Activated CD8-positive, alpha-beta T cell treated with anti-CD3 and anti-CD28 coated beads, Interleukin-2, amount 10 ng/mL, durations not matched to agents 7 days and 5 days (primary cell): ENCODE measurements at regions not wholly inside any gene's neighbourhood (a gene's known extent, or its start where the extent isn't known, plus 50 kb on each side); places are given as distances from the start of the nearest gene placed in this dataset.

Source experiments
- ATAC-seq: fragments of 150-1000 bp; cut with Tn5 transposase; one replicate; pipeline ENCODE4 v1.10.0; 2021; ENCODE audit warnings: moderate library complexity
- CTCF ChIA-PET: fragments of 350-600 bp; sonication (Branson Sonifier 250); formaldehyde crosslinking; loops from one replicate; lab custom pipeline; 2021; ENCODE audit warnings: antibody characterized with exemption; lab: Charles Lee
- POLR2A ChIA-PET: fragments of 350-600 bp; sonication (Branson Sonifier 250); formaldehyde crosslinking; loops from one replicate; lab custom pipeline; 2021; ENCODE audit warnings: antibody characterized with exemption; lab: Charles Lee
- DNase-seq: peaks from one replicate; pipeline ENCODE4 v3.0.0-alpha.2; 2020
- H3K27ac Mint-ChIP-seq: one replicate; pipeline ENCODE4 v1.8.0; 2021; ENCODE audit warnings: mild to moderate bottlenecking, mixed read lengths
- H3K27me3 Mint-ChIP-seq: one replicate; pipeline ENCODE4 v1.8.0; 2021; ENCODE audit warnings: low read depth, mixed read lengths
- H3K36me3 Mint-ChIP-seq: one replicate; pipeline ENCODE4 v1.8.0; 2021; ENCODE audit warnings: low read depth, mixed read lengths
- H3K4me1 Mint-ChIP-seq: one replicate; pipeline ENCODE4 v1.8.0; 2021; ENCODE audit warnings: low read depth, mixed read lengths
- H3K4me3 Mint-ChIP-seq: one replicate; pipeline ENCODE4 v1.8.0; 2021; ENCODE audit warnings: mild to moderate bottlenecking, mixed read lengths
- H3K9me3 Mint-ChIP-seq: one replicate; pipeline ENCODE4 v1.8.0; 2022; ENCODE audit warnings: mixed read lengths; ENCODE audit not compliant: insufficient read depth

DNA sequence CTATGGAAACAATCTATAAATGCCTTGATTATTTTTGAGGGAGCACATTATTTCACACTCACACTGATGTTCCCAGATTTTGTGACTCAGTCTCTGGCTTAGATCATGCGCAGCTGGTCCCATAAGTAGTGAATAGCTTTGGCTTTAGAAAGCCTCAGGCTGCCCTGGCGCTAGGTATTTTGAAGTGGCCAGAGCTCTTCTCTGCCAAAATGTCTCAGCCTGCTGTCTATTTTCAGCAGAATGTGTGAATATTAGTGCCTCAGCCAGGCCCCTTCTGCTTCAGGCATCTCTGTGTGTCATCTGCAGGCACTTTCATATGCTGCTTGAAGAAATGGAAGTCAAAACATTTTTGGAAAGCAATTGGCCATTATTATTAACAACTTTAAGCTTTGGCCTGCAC is 931.0 kb upstream of the INTU start:
- Mint-ChIP-seq H3K9me3 (no peaks in the 10 kb centered on the region), H3K27me3 (no peaks in the 10 kb centered on the region), H3K4me1 (no peaks in the 10 kb centered on the region), H3K36me3 (no peaks in the 10 kb centered on the region), H3K4me3 (no peak overlapping the region), H3K27ac (no peak overlapping the region)
- ChIA-PET CTCF (no interaction called here), POLR2A (no interaction called here)
- no peak for ATAC-seq
- DNase-seq, result no peak

DNA sequence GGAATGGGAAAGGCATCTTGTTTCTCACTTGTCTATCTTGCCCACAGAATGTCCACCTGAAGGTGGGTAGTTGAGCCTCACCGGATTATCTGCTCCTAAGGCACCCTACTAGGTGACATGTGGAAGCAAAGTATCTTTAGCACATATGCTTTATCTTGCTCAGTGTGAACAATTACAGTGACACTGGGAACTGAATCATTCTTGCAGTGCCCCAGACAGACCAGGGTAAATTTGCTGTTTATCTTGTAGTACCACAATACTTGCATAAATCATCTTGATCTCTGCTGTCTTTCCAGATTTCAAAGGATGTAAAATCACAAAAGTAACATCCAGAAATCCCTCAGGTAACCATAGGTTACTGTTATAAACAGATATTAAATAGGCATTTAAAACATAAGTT is 930.0 kb upstream of the INTU start:
- H3K27ac Mint-ChIP-seq, result no peak overlapping the region
- ATAC-seq, result no peak
- no peak for DNase-seq
- no peaks in the 10 kb centered on the region for H3K9me3 Mint-ChIP-seq
- ChIA-PET POLR2A (no interaction called here), CTCF (no interaction called here)
- no peaks in the 10 kb centered on the region for H3K36me3 Mint-ChIP-seq
- no peaks in the 10 kb centered on the region for H3K4me1 Mint-ChIP-seq
- no peak overlapping the region for H3K4me3 Mint-ChIP-seq
- H3K27me3 Mint-ChIP-seq, result no peaks in the 10 kb centered on the region

DNA sequence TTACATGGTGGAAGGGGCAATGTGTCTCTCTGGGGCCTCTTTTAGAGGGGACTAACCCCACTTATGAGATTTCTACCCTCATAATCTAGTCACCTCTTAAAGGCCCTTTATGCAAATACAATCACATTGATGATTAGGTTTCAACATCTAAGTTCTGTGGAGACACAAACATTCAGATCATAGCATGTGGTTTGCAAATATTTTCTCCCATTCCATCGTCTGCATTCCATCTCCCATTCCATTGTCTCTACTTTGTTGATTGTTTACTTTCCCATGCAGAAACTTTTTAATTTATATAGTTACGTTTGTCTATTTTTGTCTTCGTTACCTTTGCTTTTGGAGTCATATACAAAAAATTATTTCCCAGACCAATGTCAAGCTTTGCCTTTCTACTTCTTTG is 927.5 kb upstream of the INTU start:
- H3K4me3 Mint-ChIP-seq, result no peak overlapping the region
- no peak for DNase-seq
- H3K27ac Mint-ChIP-seq, result no peak overlapping the region
- H3K4me1 Mint-ChIP-seq, result no peaks in the 10 kb centered on the region
- no peaks in the 10 kb centered on the region for H3K36me3 Mint-ChIP-seq
- ChIA-PET CTCF (no interaction called here), POLR2A (no interaction called here)
- no peaks in the 10 kb centered on the region for H3K27me3 Mint-ChIP-seq
- H3K9me3 Mint-ChIP-seq, result no peaks in the 10 kb centered on the region
- no peak for ATAC-seq

DNA sequence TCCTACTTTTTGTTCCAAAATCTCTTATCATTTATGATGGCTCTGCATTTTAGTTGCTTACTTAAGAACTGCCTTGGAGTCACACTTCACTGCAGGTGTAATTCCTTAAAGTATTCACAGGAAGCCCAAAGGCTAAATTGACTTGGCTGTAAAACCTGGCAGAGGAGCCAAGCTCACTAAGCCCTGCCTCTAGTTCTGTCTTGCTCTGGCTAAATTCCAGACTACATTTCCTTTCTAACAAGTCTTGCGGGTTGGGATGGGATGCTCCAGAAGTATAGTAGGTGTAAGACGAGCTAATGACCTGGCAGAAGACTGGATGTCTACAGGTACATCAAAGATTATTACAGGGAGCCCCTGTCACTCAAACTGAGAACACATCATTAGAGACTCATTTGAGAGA is 924.0 kb upstream of the INTU start:
- no peaks in the 10 kb centered on the region for H3K4me1 Mint-ChIP-seq
- no peak overlapping the region for H3K27ac Mint-ChIP-seq
- ChIA-PET CTCF (no interaction called here), POLR2A (no interaction called here)
- H3K36me3 Mint-ChIP-seq, result no peaks in the 10 kb centered on the region
- DNase-seq (no peak), ATAC-seq (no peak)
- no peak overlapping the region for H3K4me3 Mint-ChIP-seq
- H3K27me3 Mint-ChIP-seq, result no peaks in the 10 kb centered on the region
- no peaks in the 10 kb centered on the region for H3K9me3 Mint-ChIP-seq

DNA sequence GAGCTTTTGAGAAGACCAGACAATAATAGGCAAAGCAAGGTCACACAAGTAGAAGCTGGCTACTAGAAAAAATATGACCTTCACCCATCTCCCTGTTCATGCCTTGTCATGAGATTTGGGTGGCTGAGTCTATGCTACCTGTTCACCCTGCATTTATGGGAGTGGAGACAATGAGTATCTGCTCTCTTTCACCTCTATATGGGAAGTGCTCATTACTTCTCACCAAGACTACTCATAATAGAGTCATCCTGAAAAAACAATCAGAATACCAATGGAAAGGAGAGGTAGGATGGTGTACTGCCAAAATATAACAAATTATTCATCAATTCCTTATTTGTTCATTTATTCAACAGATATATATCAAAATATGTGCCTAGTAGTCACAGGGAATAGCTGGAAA is 921.8 kb upstream of the INTU start:
- POLR2A ChIA-PET, result no interaction called here

DNA sequence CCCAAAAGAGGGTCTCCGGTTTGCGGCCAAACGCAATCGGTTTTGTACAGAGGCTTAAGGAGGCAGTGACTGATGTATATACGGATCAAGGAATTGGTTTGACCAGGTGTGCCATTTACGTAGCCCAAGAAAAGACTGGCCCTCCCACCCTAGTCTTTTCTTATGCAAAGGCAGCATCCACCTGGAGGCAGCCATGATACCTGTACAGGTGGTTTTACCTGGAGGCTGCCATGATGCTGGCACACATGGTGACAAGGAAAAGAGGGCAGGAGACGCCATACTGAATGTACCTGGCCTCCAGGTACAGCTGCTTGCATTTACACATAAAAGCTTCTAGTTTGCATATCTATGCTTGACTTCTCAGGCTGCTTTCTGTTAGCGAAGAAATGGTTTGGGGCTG is 917.7 kb upstream of the INTU start:
- H3K36me3 Mint-ChIP-seq, result no peaks in the 10 kb centered on the region
- H3K4me1 Mint-ChIP-seq, result no peaks in the 10 kb centered on the region
- no peak overlapping the region for H3K4me3 Mint-ChIP-seq
- POLR2A ChIA-PET, result no interaction called here
- DNase-seq (no peak), ATAC-seq (no peak)
- H3K27me3 Mint-ChIP-seq, result no peaks in the 10 kb centered on the region
- CTCF ChIA-PET, result no interaction called here
- H3K9me3 Mint-ChIP-seq, result no peaks in the 10 kb centered on the region
- no peak overlapping the region for H3K27ac Mint-ChIP-seq

More for the DNA sequence above, 921.8 kb upstream of the INTU start:
- CTCF ChIA-PET, result no interaction called here
- DNase-seq (no peak), ATAC-seq (no peak)
- no peaks in the 10 kb centered on the region for H3K36me3 Mint-ChIP-seq
- H3K4me3 Mint-ChIP-seq, result no peak overlapping the region
- no peaks in the 10 kb centered on the region for H3K27me3 Mint-ChIP-seq
- no peaks in the 10 kb centered on the region for H3K4me1 Mint-ChIP-seq
- H3K27ac Mint-ChIP-seq, result no peak overlapping the region
- no peaks in the 10 kb centered on the region for H3K9me3 Mint-ChIP-seq

DNA sequence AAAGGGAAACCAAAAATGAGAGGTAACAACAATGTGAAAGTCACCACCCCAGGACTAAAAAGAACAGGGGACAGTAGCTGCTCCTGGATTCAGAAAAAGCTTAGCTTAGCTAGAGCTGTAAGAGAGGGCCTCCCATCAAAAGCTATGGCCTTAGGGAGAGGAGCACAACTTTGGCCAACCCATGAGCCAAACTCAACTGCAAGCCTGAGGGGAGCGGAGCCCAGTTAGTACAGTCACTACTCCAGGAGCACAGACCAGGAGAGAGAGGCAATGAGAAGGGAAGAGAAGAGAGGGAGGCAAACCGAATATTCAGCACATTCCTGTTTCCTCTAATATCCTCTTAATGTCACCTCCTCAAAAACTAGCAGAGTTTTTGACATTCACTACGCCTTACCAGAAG is 917.1 kb upstream of the INTU start:
- Mint-ChIP-seq H3K9me3 (no peaks in the 10 kb centered on the region), H3K27ac (no peak overlapping the region), H3K27me3 (no peaks in the 10 kb centered on the region), H3K4me1 (no peaks in the 10 kb centered on the region), H3K36me3 (no peaks in the 10 kb centered on the region), H3K4me3 (no peak overlapping the region)
- DNase-seq, result no peak
- no peak for ATAC-seq
- POLR2A ChIA-PET, result no interaction called here
- CTCF ChIA-PET, result no interaction called here

DNA sequence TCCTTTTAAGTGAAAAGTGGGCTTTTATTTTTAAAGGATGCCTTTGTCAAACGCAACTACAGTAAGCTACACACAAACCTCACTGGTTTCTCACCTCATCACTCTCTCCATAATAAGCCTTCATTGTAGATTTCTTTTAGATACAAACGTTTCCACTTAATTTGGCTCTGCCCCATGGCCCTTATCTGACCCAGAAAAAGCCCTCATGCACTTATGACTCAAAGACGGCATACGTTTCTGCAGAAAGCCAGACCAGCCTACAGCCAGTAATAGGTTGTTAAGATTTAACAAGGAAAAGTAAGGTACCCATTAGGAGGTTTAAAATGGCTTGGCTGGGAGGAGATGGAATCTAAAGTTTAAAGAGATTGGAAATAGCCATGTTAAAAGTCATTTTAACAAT is 914.6 kb upstream of the INTU start:
- no peaks in the 10 kb centered on the region for H3K27me3 Mint-ChIP-seq
- no peak overlapping the region for H3K27ac Mint-ChIP-seq
- ATAC-seq, result no peak
- H3K4me3 Mint-ChIP-seq, result no peak overlapping the region
- ChIA-PET POLR2A (no interaction called here), CTCF (no interaction called here)
- no peak for DNase-seq
- no peaks in the 10 kb centered on the region for H3K9me3 Mint-ChIP-seq
- no peaks in the 10 kb centered on the region for H3K36me3 Mint-ChIP-seq
- no peaks in the 10 kb centered on the region for H3K4me1 Mint-ChIP-seq

DNA sequence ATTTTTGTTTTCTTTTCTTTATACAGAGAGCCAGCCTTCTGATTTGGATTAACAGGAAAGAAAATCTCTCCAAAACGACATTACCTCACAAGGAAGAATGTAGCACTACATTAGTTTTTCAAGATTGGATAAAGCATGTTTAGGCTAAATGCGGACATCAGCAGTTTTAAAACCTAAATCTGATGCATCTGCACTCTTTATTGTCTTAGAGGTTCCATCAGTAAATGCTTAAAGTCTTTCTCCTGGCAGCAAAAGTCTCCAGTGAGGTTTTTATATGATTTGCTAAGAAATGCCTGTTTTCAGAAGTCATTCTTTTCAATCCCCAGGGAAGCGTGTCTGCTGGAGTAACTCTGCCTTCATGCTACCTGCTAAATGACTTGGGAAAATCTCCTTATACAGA is 912.9 kb upstream of the INTU start:
- H3K9me3 Mint-ChIP-seq, result no peaks in the 10 kb centered on the region
- no peaks in the 10 kb centered on the region for H3K4me1 Mint-ChIP-seq
- ChIA-PET POLR2A (no interaction called here), CTCF (no interaction called here)
- DNase-seq, result no peak
- no peak for ATAC-seq
- no peaks in the 10 kb centered on the region for H3K27me3 Mint-ChIP-seq
- no peaks in the 10 kb centered on the region for H3K36me3 Mint-ChIP-seq
- no peak overlapping the region for H3K27ac Mint-ChIP-seq
- H3K4me3 Mint-ChIP-seq, result no peak overlapping the region

DNA sequence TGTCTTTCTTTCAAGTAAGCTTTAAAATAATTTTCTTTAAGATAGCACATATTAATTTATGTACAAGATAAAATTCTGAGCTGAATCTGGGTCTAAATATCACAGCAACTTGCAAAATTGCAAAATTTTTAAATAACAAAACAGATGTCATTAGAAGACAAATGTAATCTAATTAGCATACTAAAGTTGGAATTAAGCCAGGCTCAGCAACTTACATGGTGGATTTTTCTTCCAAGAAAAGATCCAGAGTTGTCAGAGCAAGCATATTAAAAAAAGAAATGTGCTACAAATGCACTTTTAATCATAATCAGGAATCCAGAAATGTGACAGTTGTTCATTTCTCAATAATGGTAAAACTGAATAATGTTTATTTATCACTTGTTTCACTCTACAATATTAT is 906.9 kb upstream of the INTU start:
- ChIA-PET POLR2A (no interaction called here), CTCF (no interaction called here)
- H3K4me3 Mint-ChIP-seq, result no peak overlapping the region
- H3K9me3 Mint-ChIP-seq, result no peaks in the 10 kb centered on the region
- H3K27me3 Mint-ChIP-seq, result no peaks in the 10 kb centered on the region
- DNase-seq (no peak), ATAC-seq (no peak)
- H3K4me1 Mint-ChIP-seq, result no peaks in the 10 kb centered on the region
- no peak overlapping the region for H3K27ac Mint-ChIP-seq
- no peaks in the 10 kb centered on the region for H3K36me3 Mint-ChIP-seq

DNA sequence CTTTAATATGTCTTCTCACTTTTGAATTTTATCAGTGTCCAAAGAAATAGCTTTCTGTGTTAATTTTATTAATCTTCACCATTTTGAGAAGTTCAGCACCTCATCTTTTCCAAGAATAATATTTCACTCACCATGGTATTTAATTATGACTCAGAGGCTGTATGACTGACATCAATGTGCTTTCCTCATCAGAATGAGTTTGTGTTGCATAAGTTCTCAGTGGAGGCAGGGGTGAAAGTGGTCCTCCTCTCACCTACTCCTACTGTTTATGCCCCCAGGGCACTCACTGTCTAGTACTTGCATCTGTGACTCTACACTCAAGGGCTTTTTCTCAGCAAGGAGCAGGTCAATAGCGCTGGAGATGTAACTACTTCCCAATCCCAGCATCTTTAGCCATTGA is 905.3 kb upstream of the INTU start:
- CTCF ChIA-PET, result no interaction called here
- Mint-ChIP-seq H3K36me3 (no peaks in the 10 kb centered on the region), H3K4me1 (no peaks in the 10 kb centered on the region), H3K27ac (no peak overlapping the region), H3K4me3 (no peak overlapping the region), H3K27me3 (no peaks in the 10 kb centered on the region), H3K9me3 (no peaks in the 10 kb centered on the region)
- DNase-seq (no peak), ATAC-seq (no peak)
- POLR2A ChIA-PET, result no interaction called here

DNA sequence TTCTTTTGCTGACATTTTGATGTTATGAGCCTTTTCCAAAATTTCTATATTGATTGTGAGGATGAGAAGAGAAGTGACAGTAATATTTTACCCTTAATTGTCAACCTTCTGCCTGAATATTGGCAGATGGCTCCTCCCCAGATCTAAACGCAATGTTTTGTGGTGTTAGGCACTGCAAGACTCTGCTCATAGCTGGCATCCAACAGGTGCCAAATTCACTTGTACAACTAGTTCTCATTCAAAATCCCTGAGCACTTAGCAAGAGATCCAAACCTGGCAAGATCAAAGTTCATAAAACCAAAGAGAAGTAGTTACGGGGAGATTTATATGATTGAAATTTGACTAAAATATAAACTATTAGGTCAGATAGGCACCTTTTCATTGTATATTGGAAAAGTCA is 901.7 kb upstream of the INTU start:
- Mint-ChIP-seq H3K36me3 (no peaks in the 10 kb centered on the region), H3K27ac (no peak overlapping the region), H3K4me3 (no peak overlapping the region), H3K9me3 (no peaks in the 10 kb centered on the region), H3K4me1 (no peaks in the 10 kb centered on the region), H3K27me3 (no peaks in the 10 kb centered on the region)
- no peak for ATAC-seq
- ChIA-PET POLR2A (no interaction called here), CTCF (no interaction called here)
- no peak for DNase-seq

DNA sequence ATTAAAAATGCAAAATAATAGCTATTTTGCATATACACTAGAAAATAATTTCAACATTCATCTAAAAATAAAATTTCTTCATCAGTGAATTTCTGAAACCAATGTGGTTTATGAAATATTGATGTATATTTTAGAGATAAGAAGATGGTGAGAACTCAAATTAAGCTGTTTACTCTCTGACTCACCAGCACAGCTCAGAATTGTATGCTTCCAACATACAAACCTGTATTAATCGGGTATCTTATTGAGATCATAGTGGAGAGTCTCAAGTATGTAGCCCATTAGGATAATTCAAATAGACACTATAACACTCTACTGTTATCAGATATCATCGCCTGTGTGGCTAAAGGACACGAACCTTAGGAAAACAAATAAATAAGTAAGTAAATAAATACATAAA is 899.5 kb upstream of the INTU start:
- Mint-ChIP-seq H3K9me3 (no peaks in the 10 kb centered on the region), H3K36me3 (no peaks in the 10 kb centered on the region), H3K4me3 (no peak overlapping the region), H3K27ac (no peak overlapping the region), H3K27me3 (no peaks in the 10 kb centered on the region), H3K4me1 (no peaks in the 10 kb centered on the region)
- ChIA-PET CTCF (no interaction called here), POLR2A (no interaction called here)
- DNase-seq (no peak), ATAC-seq (no peak)
